Astrocyte (in vitro differentiated cells and primary cell): ENCODE measurements at regions not wholly inside any gene's neighbourhood (a gene's known extent, or its start where the extent isn't known, plus 50 kb on each side); places are given as distances from the start of the nearest gene placed in this dataset.

Source experiments
- EZH2 ChIP-seq: IDR thresholded peaks from 2 replicates; pipeline ENCODE4 v1.6.1; 2012; ENCODE audit warnings: mild to moderate bottlenecking, low read length, inconsistent platforms; ENCODE audit not compliant: insufficient read depth
- TF ChIP-seq, protein P1 (sequence below): IDR thresholded peaks from 2 replicates; pipeline ENCODE4 v1.5.1; 2011; ENCODE audit warnings: low read depth, mild to moderate bottlenecking, inconsistent platforms, low read length, moderate library complexity; ENCODE audit not compliant: insufficient read depth

DNA sequence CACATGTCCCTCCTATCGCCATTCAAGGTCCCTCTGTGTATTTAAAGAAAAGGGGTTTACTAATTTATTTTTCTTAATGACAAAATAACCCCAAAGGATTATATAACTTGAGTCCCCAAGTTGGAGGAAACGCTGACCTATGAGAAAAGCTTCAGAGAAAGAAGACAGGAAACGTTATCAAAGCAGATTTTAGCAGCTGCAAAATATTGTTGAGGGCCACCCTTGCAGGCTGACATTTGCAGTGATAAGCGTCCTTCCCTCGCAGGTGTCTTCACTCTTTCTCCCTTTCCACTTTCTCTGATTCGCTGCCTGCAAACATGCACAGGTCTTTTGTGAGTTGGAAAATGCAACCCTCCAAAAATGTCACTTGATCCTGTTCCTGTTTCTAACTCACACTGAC is 103.2 kb upstream of the RIPOR2 start:
- TF ChIP-seq, protein P1, sequence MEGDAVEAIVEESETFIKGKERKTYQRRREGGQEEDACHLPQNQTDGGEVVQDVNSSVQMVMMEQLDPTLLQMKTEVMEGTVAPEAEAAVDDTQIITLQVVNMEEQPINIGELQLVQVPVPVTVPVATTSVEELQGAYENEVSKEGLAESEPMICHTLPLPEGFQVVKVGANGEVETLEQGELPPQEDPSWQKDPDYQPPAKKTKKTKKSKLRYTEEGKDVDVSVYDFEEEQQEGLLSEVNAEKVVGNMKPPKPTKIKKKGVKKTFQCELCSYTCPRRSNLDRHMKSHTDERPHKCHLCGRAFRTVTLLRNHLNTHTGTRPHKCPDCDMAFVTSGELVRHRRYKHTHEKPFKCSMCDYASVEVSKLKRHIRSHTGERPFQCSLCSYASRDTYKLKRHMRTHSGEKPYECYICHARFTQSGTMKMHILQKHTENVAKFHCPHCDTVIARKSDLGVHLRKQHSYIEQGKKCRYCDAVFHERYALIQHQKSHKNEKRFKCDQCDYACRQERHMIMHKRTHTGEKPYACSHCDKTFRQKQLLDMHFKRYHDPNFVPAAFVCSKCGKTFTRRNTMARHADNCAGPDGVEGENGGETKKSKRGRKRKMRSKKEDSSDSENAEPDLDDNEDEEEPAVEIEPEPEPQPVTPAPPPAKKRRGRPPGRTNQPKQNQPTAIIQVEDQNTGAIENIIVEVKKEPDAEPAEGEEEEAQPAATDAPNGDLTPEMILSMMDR: no peak
- TF ChIP-seq EZH2: no peak
